ENCODE measurements at regions not wholly inside any gene's neighbourhood (a gene's known extent, or its start where the extent isn't known, plus 50 kb on each side); places are given as distances from the start of the nearest gene placed in this dataset.

DNA sequence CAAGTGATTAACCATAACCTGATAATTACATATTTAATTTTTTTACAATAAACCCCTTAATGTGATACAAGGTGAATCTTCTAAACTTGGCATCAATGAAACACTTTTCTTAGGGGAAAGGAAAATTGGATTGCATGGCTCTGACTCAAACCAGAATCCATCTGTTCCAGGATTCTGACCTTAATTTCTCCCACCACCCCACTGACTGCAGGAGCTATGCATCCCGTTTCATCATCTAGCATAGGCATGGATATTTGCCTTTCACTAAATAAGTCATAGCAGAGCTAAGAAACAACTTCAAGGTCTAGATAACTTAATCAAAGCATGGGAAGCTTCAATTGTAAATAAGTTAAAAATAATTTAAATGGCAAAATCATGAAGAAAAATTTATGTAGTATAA is 156.3 kb downstream of the BTC start:
- TF ChIP-seq, protein P1, sequence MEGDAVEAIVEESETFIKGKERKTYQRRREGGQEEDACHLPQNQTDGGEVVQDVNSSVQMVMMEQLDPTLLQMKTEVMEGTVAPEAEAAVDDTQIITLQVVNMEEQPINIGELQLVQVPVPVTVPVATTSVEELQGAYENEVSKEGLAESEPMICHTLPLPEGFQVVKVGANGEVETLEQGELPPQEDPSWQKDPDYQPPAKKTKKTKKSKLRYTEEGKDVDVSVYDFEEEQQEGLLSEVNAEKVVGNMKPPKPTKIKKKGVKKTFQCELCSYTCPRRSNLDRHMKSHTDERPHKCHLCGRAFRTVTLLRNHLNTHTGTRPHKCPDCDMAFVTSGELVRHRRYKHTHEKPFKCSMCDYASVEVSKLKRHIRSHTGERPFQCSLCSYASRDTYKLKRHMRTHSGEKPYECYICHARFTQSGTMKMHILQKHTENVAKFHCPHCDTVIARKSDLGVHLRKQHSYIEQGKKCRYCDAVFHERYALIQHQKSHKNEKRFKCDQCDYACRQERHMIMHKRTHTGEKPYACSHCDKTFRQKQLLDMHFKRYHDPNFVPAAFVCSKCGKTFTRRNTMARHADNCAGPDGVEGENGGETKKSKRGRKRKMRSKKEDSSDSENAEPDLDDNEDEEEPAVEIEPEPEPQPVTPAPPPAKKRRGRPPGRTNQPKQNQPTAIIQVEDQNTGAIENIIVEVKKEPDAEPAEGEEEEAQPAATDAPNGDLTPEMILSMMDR (conservative IDR thresholded peaks at IDR 0.05; ENCODE audit: low read length): no peak
- TF ChIP-seq EZH2phosphoT487 (IDR thresholded peaks at IDR 0.05; ENCODE audit: borderline replicate concordance, low read depth, low read length): no peak

Data from OCI-LY7 (cell line).